SU-DHL-6 (cell line): ENCODE measurements at regions not wholly inside any gene's neighbourhood (a gene's known extent, or its start where the extent isn't known, plus 50 kb on each side); places are given as distances from the start of the nearest gene placed in this dataset.

Experiments
- CTCF ChIP-seq: fragments of 200-600 bp; sonication (generic); IDR thresholded peaks from one replicate; pipeline ENCODE4 v1.5.1; 2017; ENCODE audit warnings: antibody characterized with exemption, mild to moderate bottlenecking, low read length, moderate library complexity; ENCODE audit not compliant: insufficient read depth, poor library complexity, severe bottlenecking
- EZH2phosphoT487 ChIP-seq: fragments of 200-600 bp; sonication (generic), shearing (Covaris generic); conservative IDR thresholded peaks from 2 replicates; pipeline ENCODE4 v1.6.1; 2018; ENCODE audit warnings: mild to moderate bottlenecking, antibody characterized with exemption, low read length, moderate library complexity, mixed read lengths

DNA sequence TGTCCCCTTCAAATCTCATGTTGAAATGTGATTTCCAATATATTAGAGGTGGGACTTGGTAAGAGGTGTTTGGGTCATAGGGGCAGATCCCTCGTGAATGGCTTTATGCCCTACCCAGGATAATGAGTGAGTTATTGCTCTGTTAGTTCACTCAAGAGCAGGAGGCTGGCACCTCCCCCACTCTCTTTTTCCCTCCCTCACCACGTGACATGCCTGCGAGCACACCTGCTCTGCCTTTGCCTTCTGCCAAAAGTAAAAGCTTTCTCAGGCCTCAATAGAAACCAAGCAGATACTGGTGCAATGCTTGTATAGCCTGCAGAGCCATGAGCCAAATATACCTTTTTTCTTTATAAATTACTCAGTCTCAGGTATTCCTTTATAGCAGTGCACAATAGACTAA is 286.3 kb upstream of the UGT8 start:
- TF ChIP-seq CTCF (no peak), EZH2phosphoT487 (no peak)
